GM10266 (cell line): ENCODE measurements at regions not wholly inside any gene's neighbourhood (a gene's known extent, or its start where the extent isn't known, plus 50 kb on each side); places are given as distances from the start of the nearest gene placed in this dataset.

Source experiments
- DNase-seq: peaks from one replicate; pipeline ENCODE4 v3.0.0; 2012; ENCODE audit errors: extremely low spot score
- CTCF ChIP-seq: IDR thresholded peaks from 2 replicates; pipeline ENCODE4 v1.5.1; 2012; ENCODE audit warnings: mild to moderate bottlenecking, low read depth; ENCODE audit not compliant: control insufficient read depth, insufficient read depth; ENCODE audit errors: missing control alignments

- no peak for TF ChIP-seq CTCF
These were observed 130.1 kb downstream of the PTPRS start for GRCh38 chr19:5210556-5210955.

DNA sequence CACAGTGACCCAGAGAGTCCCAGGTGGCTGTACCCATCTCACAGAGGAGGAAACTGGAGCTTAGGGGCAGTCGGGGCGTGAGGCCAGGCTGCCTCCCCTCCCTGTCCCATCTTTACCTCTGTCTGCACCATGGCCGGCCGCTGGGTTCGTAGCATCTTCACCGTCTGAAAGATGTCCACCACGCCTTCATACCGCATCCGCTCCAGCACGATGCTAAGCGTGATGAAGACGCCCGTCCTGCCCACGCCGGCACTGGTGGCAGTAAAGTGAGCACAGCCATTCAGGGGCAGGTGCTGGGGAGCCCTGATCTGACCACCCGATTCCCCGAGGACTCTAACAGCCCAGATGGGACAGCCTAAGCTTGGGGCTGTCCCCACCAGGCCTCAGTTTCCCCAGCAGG, 132.8 kb downstream of the PTPRS start:
- no peak for TF ChIP-seq CTCF
- no peak for DNase-seq

More at GRCh38 chr19:5210556-5210955, 130.1 kb downstream of the PTPRS start:
- DNase-seq, result no peak

GRCh38 chr19:5206751-5207075, 133.9 kb downstream of the PTPRS start:
- DNase-seq, result no peak

DNA sequence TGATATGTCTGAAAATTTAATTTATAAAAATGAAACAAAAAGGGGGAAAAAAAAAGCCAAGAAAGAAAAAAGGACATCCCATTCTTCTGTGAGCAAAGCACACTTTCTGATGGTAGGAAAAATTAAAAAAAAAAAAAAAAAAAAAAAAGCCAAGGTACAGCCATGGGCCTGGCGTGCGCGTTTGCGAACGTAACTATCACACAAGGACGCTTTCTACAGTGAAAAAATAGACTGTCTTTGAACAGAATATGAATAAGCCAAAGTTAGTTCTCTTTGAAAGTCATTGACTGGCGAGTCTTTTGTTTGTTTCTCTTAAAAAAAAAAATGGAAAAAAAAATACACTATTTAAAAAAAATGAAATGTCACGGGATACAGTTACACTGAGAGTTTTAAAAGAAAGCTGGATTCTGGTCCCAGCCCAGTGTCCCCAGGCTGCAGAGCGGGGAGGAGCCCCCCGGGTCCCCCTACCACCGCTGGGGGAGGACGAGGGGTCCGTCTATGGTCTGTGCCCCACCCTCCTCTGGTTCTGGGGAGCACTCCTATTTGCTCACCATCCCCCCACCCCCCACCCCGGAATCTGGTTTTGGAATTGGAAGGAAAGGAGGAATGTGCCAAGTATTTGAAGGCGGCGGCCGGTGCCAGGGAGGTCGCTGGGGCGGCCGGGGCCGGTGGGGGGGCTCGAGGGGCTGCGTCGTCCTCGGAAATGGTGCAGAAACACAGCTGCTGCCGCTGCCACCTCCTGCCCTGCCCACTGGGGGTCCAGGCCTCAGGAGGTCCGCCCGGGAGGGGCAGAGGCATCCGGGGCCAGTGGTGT, 134.5 kb downstream of the PTPRS start:
- DNase-seq, result no peak
- no peak for TF ChIP-seq CTCF

More at GRCh38 chr19:5206751-5207075, 133.9 kb downstream of the PTPRS start:
- TF ChIP-seq CTCF, result no peak

DNA sequence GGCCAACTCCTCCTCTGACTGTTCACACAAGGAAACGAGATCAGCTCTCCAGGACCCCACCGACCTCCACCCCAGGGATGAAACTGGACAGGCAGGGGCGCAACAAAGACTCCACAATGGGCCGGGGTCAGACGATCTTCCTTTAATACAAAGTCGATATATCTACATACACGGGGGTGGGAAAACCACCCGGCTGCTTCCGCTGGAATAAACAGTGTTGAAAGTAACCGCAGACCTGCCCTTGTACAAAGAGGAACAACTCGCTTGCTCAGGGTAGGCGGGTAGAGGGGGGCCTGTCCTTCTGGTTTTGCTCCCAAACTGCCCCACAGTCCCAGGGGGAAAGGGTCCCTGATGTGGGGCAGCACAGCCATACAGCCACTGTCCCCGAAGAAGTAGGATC, 135.2 kb downstream of the PTPRS start:
- no peak for TF ChIP-seq CTCF
- DNase-seq, result no peak

GRCh38 chr19:5204212-5204611, 136.4 kb downstream of the PTPRS start:
- no peak for TF ChIP-seq CTCF
- no peak for DNase-seq
